Liver (tissue), 8 donors: ENCODE measurements at regions not wholly inside any gene's neighbourhood (a gene's known extent, or its start where the extent isn't known, plus 50 kb on each side); places are given as distances from the start of the nearest gene placed in this dataset.

ENCODE experiments used
- DNase-seq: peaks from one replicate; pipeline ENCODE4 v3.0.0-alpha.2; 2017; ENCODE audit warnings: low spot score
- H3K27ac ChIP-seq, 2 donors: one replicate each; pipeline ENCODE4 v1.7.0; 2013; ENCODE audit warnings: inconsistent platforms in 2 of 2, low read length in 2 of 2, control low read depth in 1 of 2, low read depth in 1 of 2, mild to moderate bottlenecking in 1 of 2
- H3K27me3 ChIP-seq, 4 donors: one replicate each; pipeline versions ENCODE4 v1.6.1 to v1.7.0; 2013; ENCODE audit warnings: low read length in 3 of 4, inconsistent platforms in 1 of 4, mild to moderate bottlenecking in 1 of 4, moderate library complexity in 1 of 4; ENCODE audit not compliant: control insufficient read depth in 4 of 4, insufficient read depth in 4 of 4
- H3K36me3 ChIP-seq, 4 donors: one replicate each; pipeline versions ENCODE4 v1.6.1 to v1.7.0; 2013; ENCODE audit warnings: low read length in 3 of 4, mild to moderate bottlenecking in 3 of 4, low read depth in 1 of 4, moderate library complexity in 1 of 4; ENCODE audit not compliant: control insufficient read depth in 4 of 4, insufficient read depth in 3 of 4
- H3K4me1 ChIP-seq, 4 donors: one replicate each; pipeline versions ENCODE4 v1.6.1 to v1.7.0; 2013; ENCODE audit warnings: low read length in 3 of 4, mild to moderate bottlenecking in 3 of 4, moderate library complexity in 1 of 4; ENCODE audit not compliant: control insufficient read depth in 4 of 4, insufficient read depth in 4 of 4
- H3K4me3 ChIP-seq, 3 donors: one replicate each; pipeline versions ENCODE4 v1.6.1 to v1.7.0; 2013; ENCODE audit warnings: low read length in 3 of 3, control low read depth in 1 of 3, low read depth in 1 of 3, mild to moderate bottlenecking in 1 of 3
- H3K9ac ChIP-seq, 2 donors: one replicate each; pipeline ENCODE4 v1.7.0; 2013; ENCODE audit warnings: low read length in 2 of 2, mild to moderate bottlenecking in 2 of 2, moderate library complexity in 2 of 2, control low read depth in 1 of 2, low read depth in 1 of 2
- H3K9me3 ChIP-seq, 4 donors: one replicate each; pipeline versions ENCODE4 v1.6.1 to v1.7.0; 2013; ENCODE audit warnings: low read length in 3 of 4; ENCODE audit not compliant: control insufficient read depth in 4 of 4
- CTCF ChIP-seq: fragments of 150-350 bp; IDR thresholded peaks from 2 replicates; pipeline ENCODE4 v1.5.1; 2017; ENCODE audit warnings: improper control_type of control experiment, low read depth, low read length; ENCODE audit not compliant: missing input control
- EGR1 ChIP-seq, 2 donors: IDR thresholded peaks; 2 replicates each; pipeline ENCODE4 v1.6.1; 2016 to 2018; ENCODE audit warnings: antibody characterized with exemption in 2 of 2, low read depth in 2 of 2
- FOXA2 ChIP-seq: IDR thresholded peaks from 2 replicates; pipeline ENCODE4 v1.6.1; 2016; ENCODE audit warnings: antibody characterized with exemption
- HNF4G ChIP-seq: IDR thresholded peaks from 2 replicates; pipeline ENCODE4 v1.6.1; 2016; ENCODE audit warnings: antibody characterized with exemption
- JUND ChIP-seq, 2 donors: IDR thresholded peaks; 2 replicates each; pipeline ENCODE4 v1.6.1; 2016; ENCODE audit warnings: antibody characterized with exemption in 2 of 2
- RAD21 ChIP-seq, 2 donors: IDR thresholded peaks; 2 replicates each; pipeline ENCODE4 v1.6.1; 2016; ENCODE audit warnings: antibody characterized with exemption in 2 of 2, mild to moderate bottlenecking in 2 of 2
- REST ChIP-seq: IDR thresholded peaks from 2 replicates; pipeline ENCODE4 v1.6.1; 2016; ENCODE audit warnings: antibody characterized with exemption, mild to moderate bottlenecking
- RXRA ChIP-seq, 2 donors: IDR thresholded peaks; 2 replicates each; pipeline ENCODE4 v1.6.1; 2017 to 2018; ENCODE audit warnings: antibody characterized with exemption in 2 of 2, mild to moderate bottlenecking in 1 of 2
- SP1 ChIP-seq: IDR thresholded peaks from 2 replicates; pipeline ENCODE4 v1.6.1; 2018; ENCODE audit warnings: antibody characterized with exemption, mild to moderate bottlenecking
- TAF1 ChIP-seq: conservative IDR thresholded peaks from 2 replicates; pipeline ENCODE4 v1.6.1; 2016; ENCODE audit warnings: antibody characterized with exemption, mild to moderate bottlenecking
- ZBTB33 ChIP-seq: IDR thresholded peaks from 2 replicates; pipeline ENCODE4 v1.6.1; 2016; ENCODE audit warnings: antibody characterized with exemption
- WGBS: extraction: QIAGEN DNeasy Blood & Tissue Kit; methylation state at CpG from one replicate; pipeline ENCODE4 v1.1.7; 2013; 5-methylcytosine and 5-hydroxymethylcytosine counted together
- donor health status: healthy.
- donor health status: healthy.
- donor health status: healthy.
- donor health status: healthy.
- donor health status: healthy.

GRCh38 chr4:59063015-59063720 is 1953.0 kb upstream of the IGFBP7 start:
- Histone ChIP-seq H3K4me3 (no peak overlapping the region), H3K9ac (no peak overlapping the region), H3K27ac (no peak overlapping the region), H3K36me3 (no peaks in the 10 kb centered on the region), H3K9me3 (peaks cover 0 to 3% (median 0%) of the 10 kb centered on the region in 4 donors), H3K4me1 (no peaks in the 10 kb centered on the region), H3K27me3 (peaks cover 0 to 4% (median 0%) of the 10 kb centered on the region in 4 donors)
- TF ChIP-seq EGR1 (IDR thresholded peaks at IDR 0.05; ENCODE audit: low read depth in 2 of 2), result no peak
- TF ChIP-seq RAD21 (IDR thresholded peaks at IDR 0.05), result no peak
- no peak for TF ChIP-seq SP1
- no peak for TF ChIP-seq JUND (IDR thresholded peaks at IDR 0.05)
- TF ChIP-seq RXRA (IDR thresholded peaks at IDR 0.05), result no peak
- no peak for DNase-seq
- 77% methylated on average over 4 of the region's 4 CpGs for WGBS

- Histone ChIP-seq H3K36me3 (no peaks in the 10 kb centered on the region), H3K27ac (no peak overlapping the region), H3K9ac (no peak overlapping the region), H3K27me3 (no peaks in the 10 kb centered on the region), H3K9me3 (no peaks in the 10 kb centered on the region), H3K4me3 (no peak overlapping the region), H3K4me1 (no peaks in the 10 kb centered on the region)
- TF ChIP-seq FOXA2 (no peak), ZBTB33 (no peak), CTCF (no peak), REST (no peak), RAD21 (IDR thresholded peaks at IDR 0.05) (no peak), SP1 (no peak), TAF1 (no peak), RXRA (IDR thresholded peaks at IDR 0.05) (no peak), HNF4G (no peak)
- no peak for DNase-seq
- 48% methylated on average over 7 of the region's 7 CpGs for WGBS
Measured at GRCh38 chr4:59068722-59069418, 1958.7 kb upstream of the IGFBP7 start.
